ENCODE measurements at regions not wholly inside any gene's neighbourhood (a gene's known extent, or its start where the extent isn't known, plus 50 kb on each side); places are given as distances from the start of the nearest gene placed in this dataset.

DNA sequence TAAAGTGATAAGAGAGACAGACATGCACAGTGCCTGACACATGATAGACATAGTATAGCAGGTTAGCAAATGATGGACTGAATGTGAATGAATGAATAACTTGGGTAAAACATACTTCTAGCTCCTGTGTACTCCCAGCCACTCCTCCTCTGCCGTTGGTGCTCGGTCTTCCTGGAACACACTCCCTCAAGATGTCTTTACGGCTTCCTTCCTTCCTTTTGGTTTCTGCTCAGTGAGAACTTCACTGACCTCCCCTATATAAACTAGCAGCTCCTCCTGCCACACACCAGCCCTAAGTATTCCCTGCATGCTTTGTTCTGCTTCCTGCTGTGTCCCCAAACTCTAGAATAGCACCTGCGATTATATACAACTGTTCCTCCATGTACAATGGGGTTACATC is 50.2 kb downstream of the RAD54L2 start:
- TF ChIP-seq RAD21 (IDR thresholded peaks at IDR 0.05; ENCODE audit: low read length) (no peak), POLR2A (IDR thresholded peaks at IDR 0.05; ENCODE audit: low read depth, low read length) (no peak)
- TF ChIP-seq, protein P1, sequence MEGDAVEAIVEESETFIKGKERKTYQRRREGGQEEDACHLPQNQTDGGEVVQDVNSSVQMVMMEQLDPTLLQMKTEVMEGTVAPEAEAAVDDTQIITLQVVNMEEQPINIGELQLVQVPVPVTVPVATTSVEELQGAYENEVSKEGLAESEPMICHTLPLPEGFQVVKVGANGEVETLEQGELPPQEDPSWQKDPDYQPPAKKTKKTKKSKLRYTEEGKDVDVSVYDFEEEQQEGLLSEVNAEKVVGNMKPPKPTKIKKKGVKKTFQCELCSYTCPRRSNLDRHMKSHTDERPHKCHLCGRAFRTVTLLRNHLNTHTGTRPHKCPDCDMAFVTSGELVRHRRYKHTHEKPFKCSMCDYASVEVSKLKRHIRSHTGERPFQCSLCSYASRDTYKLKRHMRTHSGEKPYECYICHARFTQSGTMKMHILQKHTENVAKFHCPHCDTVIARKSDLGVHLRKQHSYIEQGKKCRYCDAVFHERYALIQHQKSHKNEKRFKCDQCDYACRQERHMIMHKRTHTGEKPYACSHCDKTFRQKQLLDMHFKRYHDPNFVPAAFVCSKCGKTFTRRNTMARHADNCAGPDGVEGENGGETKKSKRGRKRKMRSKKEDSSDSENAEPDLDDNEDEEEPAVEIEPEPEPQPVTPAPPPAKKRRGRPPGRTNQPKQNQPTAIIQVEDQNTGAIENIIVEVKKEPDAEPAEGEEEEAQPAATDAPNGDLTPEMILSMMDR (conservative IDR thresholded peaks at IDR 0.05; ENCODE audit: low read depth, low read length), result no peak

All from IMR-90 (cell line).